HL-60 (cell line): ENCODE measurements at regions not wholly inside any gene's neighbourhood (a gene's known extent, or its start where the extent isn't known, plus 50 kb on each side); places are given as distances from the start of the nearest gene placed in this dataset.

Source experiments
- SPI1 ChIP-seq: IDR thresholded peaks from 2 replicates; pipeline ENCODE4 v1.6.1; 2012; ENCODE audit warnings: low read depth, mild to moderate bottlenecking, borderline replicate concordance
- TF ChIP-seq, protein P1 (sequence below): IDR thresholded peaks from 2 replicates; pipeline ENCODE4 v1.6.1; 2012; ENCODE audit warnings: low read depth; ENCODE audit not compliant: insufficient replicate concordance
- TF ChIP-seq, protein P2 (sequence below): IDR thresholded peaks from one replicate; pipeline ENCODE4 v1.5.1; 2011; ENCODE audit warnings: low read length, control low read depth, inconsistent platforms; ENCODE audit not compliant: insufficient read depth

GRCh38 chr7:140249036-140249806 lies 72.4 kb upstream of the KDM7A start:
- TF ChIP-seq, protein P1, sequence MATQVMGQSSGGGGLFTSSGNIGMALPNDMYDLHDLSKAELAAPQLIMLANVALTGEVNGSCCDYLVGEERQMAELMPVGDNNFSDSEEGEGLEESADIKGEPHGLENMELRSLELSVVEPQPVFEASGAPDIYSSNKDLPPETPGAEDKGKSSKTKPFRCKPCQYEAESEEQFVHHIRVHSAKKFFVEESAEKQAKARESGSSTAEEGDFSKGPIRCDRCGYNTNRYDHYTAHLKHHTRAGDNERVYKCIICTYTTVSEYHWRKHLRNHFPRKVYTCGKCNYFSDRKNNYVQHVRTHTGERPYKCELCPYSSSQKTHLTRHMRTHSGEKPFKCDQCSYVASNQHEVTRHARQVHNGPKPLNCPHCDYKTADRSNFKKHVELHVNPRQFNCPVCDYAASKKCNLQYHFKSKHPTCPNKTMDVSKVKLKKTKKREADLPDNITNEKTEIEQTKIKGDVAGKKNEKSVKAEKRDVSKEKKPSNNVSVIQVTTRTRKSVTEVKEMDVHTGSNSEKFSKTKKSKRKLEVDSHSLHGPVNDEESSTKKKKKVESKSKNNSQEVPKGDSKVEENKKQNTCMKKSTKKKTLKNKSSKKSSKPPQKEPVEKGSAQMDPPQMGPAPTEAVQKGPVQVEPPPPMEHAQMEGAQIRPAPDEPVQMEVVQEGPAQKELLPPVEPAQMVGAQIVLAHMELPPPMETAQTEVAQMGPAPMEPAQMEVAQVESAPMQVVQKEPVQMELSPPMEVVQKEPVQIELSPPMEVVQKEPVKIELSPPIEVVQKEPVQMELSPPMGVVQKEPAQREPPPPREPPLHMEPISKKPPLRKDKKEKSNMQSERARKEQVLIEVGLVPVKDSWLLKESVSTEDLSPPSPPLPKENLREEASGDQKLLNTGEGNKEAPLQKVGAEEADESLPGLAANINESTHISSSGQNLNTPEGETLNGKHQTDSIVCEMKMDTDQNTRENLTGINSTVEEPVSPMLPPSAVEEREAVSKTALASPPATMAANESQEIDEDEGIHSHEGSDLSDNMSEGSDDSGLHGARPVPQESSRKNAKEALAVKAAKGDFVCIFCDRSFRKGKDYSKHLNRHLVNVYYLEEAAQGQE = no peak
- TF ChIP-seq, protein P2, sequence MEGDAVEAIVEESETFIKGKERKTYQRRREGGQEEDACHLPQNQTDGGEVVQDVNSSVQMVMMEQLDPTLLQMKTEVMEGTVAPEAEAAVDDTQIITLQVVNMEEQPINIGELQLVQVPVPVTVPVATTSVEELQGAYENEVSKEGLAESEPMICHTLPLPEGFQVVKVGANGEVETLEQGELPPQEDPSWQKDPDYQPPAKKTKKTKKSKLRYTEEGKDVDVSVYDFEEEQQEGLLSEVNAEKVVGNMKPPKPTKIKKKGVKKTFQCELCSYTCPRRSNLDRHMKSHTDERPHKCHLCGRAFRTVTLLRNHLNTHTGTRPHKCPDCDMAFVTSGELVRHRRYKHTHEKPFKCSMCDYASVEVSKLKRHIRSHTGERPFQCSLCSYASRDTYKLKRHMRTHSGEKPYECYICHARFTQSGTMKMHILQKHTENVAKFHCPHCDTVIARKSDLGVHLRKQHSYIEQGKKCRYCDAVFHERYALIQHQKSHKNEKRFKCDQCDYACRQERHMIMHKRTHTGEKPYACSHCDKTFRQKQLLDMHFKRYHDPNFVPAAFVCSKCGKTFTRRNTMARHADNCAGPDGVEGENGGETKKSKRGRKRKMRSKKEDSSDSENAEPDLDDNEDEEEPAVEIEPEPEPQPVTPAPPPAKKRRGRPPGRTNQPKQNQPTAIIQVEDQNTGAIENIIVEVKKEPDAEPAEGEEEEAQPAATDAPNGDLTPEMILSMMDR = no peak
- TF ChIP-seq SPI1 = no peak
